HepG2 (cell line): ENCODE measurements at regions not wholly inside any gene's neighbourhood (a gene's known extent, or its start where the extent isn't known, plus 50 kb on each side); places are given as distances from the start of the nearest gene placed in this dataset.

Experiments
- ATAC-seq: fragments of 200-7000 bp; cut with Tn5 transposase; 3 replicates; pipeline ENCODE4 v1.9.1; 2020; ENCODE audit warnings: mild to moderate bottlenecking, moderate library complexity
- BruUV-seq: library from RNA; stranded (reverse); fragments of 400-500 nt; replicated peaks from 2 replicates; lab custom pipeline; 2021; lab: Mats Ljungman, UMichigan
- CTCF ChIA-PET: fragments of 300-600 bp; formaldehyde crosslinking; extraction: SDS; loops from one replicate; lab custom pipeline; 2021; ENCODE audit warnings: low total read pairs, inconsistent platforms, low intra/inter-chr PET ratio; lab: Yijun Ruan, JAX
- POLR2A ChIA-PET: fragments of 350-600 bp; sonication (Branson Sonifier 250); formaldehyde crosslinking; loops from one replicate; lab custom pipeline; 2020; ENCODE audit warnings: antibody characterized with exemption, inconsistent platforms; lab: Yijun Ruan, JAX
- DNase-seq: peaks from one replicate; pipeline ENCODE4 v3.0.0-alpha.2; 2015; ENCODE audit warnings: low spot score
- FAIRE-seq: peaks from 3 replicates; lab custom pipeline; 2011; peaks lifted over from hg19 to GRCh38; lab: Jason Lieb, UNC
- H2AFZ ChIP-seq: one replicate; pipeline ENCODE4 v1.6.1; 2011; ENCODE audit warnings: low read length, inconsistent platforms
- H3K27ac ChIP-seq: fragments of 300-600 bp; 3 replicates; pipeline ENCODE4 v1.8.0; 2011; ENCODE audit warnings: mixed run types, mild to moderate bottlenecking, mixed read lengths, low read length, inconsistent platforms; ENCODE audit not compliant: insufficient read depth; ENCODE audit errors: extremely low read length
- H3K27me3 ChIP-seq, 2 experiments: fragments of 200-600 bp in 1 of 2; 2 replicates in 1 of 2; 3 replicates in 1 of 2; pipeline versions ENCODE4 v1.6.0 to v1.8.0; 2011; ENCODE audit warnings: low read length in 2 of 2, mild to moderate bottlenecking in 2 of 2, moderate library complexity in 2 of 2, inconsistent platforms in 1 of 2; ENCODE audit not compliant: insufficient read depth in 2 of 2, control insufficient read depth in 1 of 2
- H3K36me3 ChIP-seq, 2 experiments: fragments of 200-600 bp in 1 of 2; replicated peaks in 1 of 2; 2 replicates in 1 of 2; 3 replicates in 1 of 2; pipeline versions ENCODE4 v1.5.1 to v1.8.0; 2011; ENCODE audit warnings: low read length in 2 of 2, inconsistent platforms in 1 of 2; ENCODE audit not compliant: insufficient read depth in 2 of 2, control insufficient read depth in 1 of 2
- H3K4me1 ChIP-seq: 2 replicates; pipeline ENCODE4 v1.5.1; 2012; ENCODE audit warnings: low read length, inconsistent platforms; ENCODE audit not compliant: insufficient read depth
- H3K4me2 ChIP-seq: 2 replicates; pipeline ENCODE4 v1.6.0; 2011; ENCODE audit warnings: low read depth, low read length, inconsistent platforms
- H3K4me3 ChIP-seq, 3 experiments: fragments of 200-600 bp in 1 of 3; sonication (generic), shearing (Covaris generic) in 1 of 3; replicated peaks in 1 of 3; 2 replicates each; pipeline ENCODE4 v1.5.1; 2011 to 2016; ENCODE audit warnings: low read length in 3 of 3, inconsistent platforms in 2 of 3, low read depth in 2 of 3, mild to moderate bottlenecking in 2 of 3, control low read depth in 1 of 3, mixed read lengths in 1 of 3; ENCODE audit not compliant: insufficient read depth in 1 of 3
- H3K79me2 ChIP-seq: one replicate; pipeline ENCODE4 v1.6.1; 2011; ENCODE audit warnings: low read length, inconsistent platforms; ENCODE audit not compliant: insufficient read depth
- H3K9ac ChIP-seq: 2 replicates; pipeline ENCODE4 v1.6.0; 2011; ENCODE audit warnings: mild to moderate bottlenecking, low read depth, low read length, inconsistent platforms; ENCODE audit not compliant: insufficient read depth
- H3K9me3 ChIP-seq: 2 replicates; pipeline ENCODE4 v1.5.1; 2012; ENCODE audit warnings: mild to moderate bottlenecking, low read length
- H4K20me1 ChIP-seq: 2 replicates; pipeline ENCODE4 v1.6.0; 2011; ENCODE audit warnings: inconsistent platforms, mild to moderate bottlenecking, low read length, moderate library complexity; ENCODE audit not compliant: insufficient read depth
- YEATS4 ChIP-seq: sonication (generic); formaldehyde crosslinking; IDR thresholded peaks from 2 replicates; pipeline ENCODE4 v1.4.0; 2020; ENCODE audit warnings: missing genetic modification reagents, borderline replicate concordance
- ZNF331 ChIP-seq: sonication (generic); formaldehyde crosslinking; IDR thresholded peaks from 2 replicates; pipeline ENCODE4 v1.4.0; 2020; ENCODE audit warnings: missing genetic modification reagents
- WGBS: methylation state at CpG from one replicate; pipeline ENCODE4 v1.1.6; 2017; ENCODE audit warnings: low lambda C conversion rate; 5-methylcytosine and 5-hydroxymethylcytosine counted together
- in situ Hi-C: cut with HindIII; loops from 2 replicates; pipeline ENCODE4 v1.10.0; 2017; ENCODE audit warnings: low pct_unique_long_range_greater_than_20kb; ENCODE audit not compliant: extremely low pct_ligation_motif_present
- intact Hi-C: fragments of 100-400 bp; cut with micrococcal nuclease; formaldehyde crosslinking; loops from one replicate; pipeline ENCODE4 v1.10.0; 2022; ENCODE audit not compliant: unreplicated experiment
- TF ChIP-seq, protein P1 (sequence below), 2 experiments: IDR thresholded peaks; 2 replicates each; pipeline ENCODE4 v1.6.1; 2011 to 2012; ENCODE audit warnings: low read length in 2 of 2, borderline replicate concordance in 1 of 2, low read depth in 1 of 2, mild to moderate bottlenecking in 1 of 2, moderate library complexity in 1 of 2

- no peak for TF ChIP-seq YEATS4
Observed at GRCh38 chr10:3692387-3692999, 92.5 kb downstream of the KLF6 start (continued).

GRCh38 chr10:3691482-3691881 is 93.5 kb downstream of the KLF6 start:
- BruUV-seq: no TSS peak
- POLR2A ChIA-PET: no interaction called here
- peaks cover 2 to 14% of the 10 kb centered on the region in 2 experiments; a peak in 3 of 5 replicates for H3K27me3 ChIP-seq
- FAIRE-seq: no peak
- no peak overlapping the region for H3K27ac ChIP-seq
- H3K4me3 ChIP-seq: no peak overlapping the region
- CTCF ChIA-PET: no interaction called here
- in situ Hi-C loops: no loop called here
- H3K36me3 ChIP-seq: no peaks in the 10 kb centered on the region
- no peaks in the 10 kb centered on the region for H3K9me3 ChIP-seq
- no peaks in the 10 kb centered on the region for H3K4me1 ChIP-seq
- H3K9ac ChIP-seq: no peak overlapping the region
- TF ChIP-seq, protein P1, sequence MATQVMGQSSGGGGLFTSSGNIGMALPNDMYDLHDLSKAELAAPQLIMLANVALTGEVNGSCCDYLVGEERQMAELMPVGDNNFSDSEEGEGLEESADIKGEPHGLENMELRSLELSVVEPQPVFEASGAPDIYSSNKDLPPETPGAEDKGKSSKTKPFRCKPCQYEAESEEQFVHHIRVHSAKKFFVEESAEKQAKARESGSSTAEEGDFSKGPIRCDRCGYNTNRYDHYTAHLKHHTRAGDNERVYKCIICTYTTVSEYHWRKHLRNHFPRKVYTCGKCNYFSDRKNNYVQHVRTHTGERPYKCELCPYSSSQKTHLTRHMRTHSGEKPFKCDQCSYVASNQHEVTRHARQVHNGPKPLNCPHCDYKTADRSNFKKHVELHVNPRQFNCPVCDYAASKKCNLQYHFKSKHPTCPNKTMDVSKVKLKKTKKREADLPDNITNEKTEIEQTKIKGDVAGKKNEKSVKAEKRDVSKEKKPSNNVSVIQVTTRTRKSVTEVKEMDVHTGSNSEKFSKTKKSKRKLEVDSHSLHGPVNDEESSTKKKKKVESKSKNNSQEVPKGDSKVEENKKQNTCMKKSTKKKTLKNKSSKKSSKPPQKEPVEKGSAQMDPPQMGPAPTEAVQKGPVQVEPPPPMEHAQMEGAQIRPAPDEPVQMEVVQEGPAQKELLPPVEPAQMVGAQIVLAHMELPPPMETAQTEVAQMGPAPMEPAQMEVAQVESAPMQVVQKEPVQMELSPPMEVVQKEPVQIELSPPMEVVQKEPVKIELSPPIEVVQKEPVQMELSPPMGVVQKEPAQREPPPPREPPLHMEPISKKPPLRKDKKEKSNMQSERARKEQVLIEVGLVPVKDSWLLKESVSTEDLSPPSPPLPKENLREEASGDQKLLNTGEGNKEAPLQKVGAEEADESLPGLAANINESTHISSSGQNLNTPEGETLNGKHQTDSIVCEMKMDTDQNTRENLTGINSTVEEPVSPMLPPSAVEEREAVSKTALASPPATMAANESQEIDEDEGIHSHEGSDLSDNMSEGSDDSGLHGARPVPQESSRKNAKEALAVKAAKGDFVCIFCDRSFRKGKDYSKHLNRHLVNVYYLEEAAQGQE (IDR thresholded peaks at IDR 0.05; ENCODE audit: borderline replicate concordance in 1 of 2, low read depth in 1 of 2, low read length in 2 of 2): peak in 1 of 2 experiments; percentile 74; a peak in 3 of 4 replicates
- TF ChIP-seq ZNF331 (CRISPR knock-in tag): no peak
- TF ChIP-seq, all 625 proteins: peak for 1
- Histone ChIP-seq H3K4me2 (no peak overlapping the region), H3K79me2 (no peaks in the 10 kb centered on the region), H4K20me1 (no peaks in the 10 kb centered on the region), H2AFZ (no peak overlapping the region)
- DNase-seq: no peak
- no peak for ATAC-seq
- WGBS: 42% methylated on average over 7 of the region's 8 CpGs
- intact Hi-C loops: no loop called here
